IMR-90 (cell line): ENCODE measurements at regions not wholly inside any gene's neighbourhood (a gene's known extent, or its start where the extent isn't known, plus 50 kb on each side); places are given as distances from the start of the nearest gene placed in this dataset.
A peak's percentile ranks its signal among the peaks of the same experiment; 100 is the strongest.

ENCODE experiments used
- ATAC-seq: fragments of 200-7000 bp; cut with Tn5 transposase; 2 replicates; pipeline ENCODE4 v1.9.1; 2020; ENCODE audit warnings: low read depth, mild to moderate bottlenecking, moderate library complexity
- BruUV-seq: library from RNA; stranded (reverse); fragments of 400-500 nt; replicated peaks from 2 replicates; lab custom pipeline; 2021; lab: Mats Ljungman, UMichigan
- CTCF ChIA-PET: fragments of 300-600 bp; formaldehyde crosslinking; extraction: SDS; loops from one replicate; lab custom pipeline; 2021; ENCODE audit warnings: antibody characterized with exemption; lab: Yijun Ruan, JAX
- POLR2A ChIA-PET: fragments of 300-600 bp; sonication (Branson Sonifier 250); formaldehyde crosslinking; loops from one replicate; lab custom pipeline; 2022; ENCODE audit warnings: antibody characterized with exemption; ENCODE audit not compliant: unreplicated experiment; lab: Charles Lee
- DNase-seq: peaks from one replicate; pipeline ENCODE4 v3.0.0; 2013
- H2AFZ ChIP-seq: replicated peaks from 2 replicates; pipeline ENCODE3; 2013; ENCODE audit warnings: low read length, mild to moderate bottlenecking; ENCODE audit not compliant: poor library complexity
- H2AK5ac ChIP-seq: 2 replicates; pipeline ENCODE4 v1.6.1; 2013; ENCODE audit warnings: low read depth, low read length, inconsistent platforms
- H2AK9ac ChIP-seq: replicated peaks from 2 replicates; pipeline ENCODE3; 2013; ENCODE audit warnings: mild to moderate bottlenecking, low read depth, low read length, moderate library complexity; ENCODE audit not compliant: poor library complexity
- H2BK120ac ChIP-seq: 2 replicates; pipeline ENCODE4 v1.6.1; 2013; ENCODE audit warnings: low read depth, low read length, inconsistent platforms
- H2BK15ac ChIP-seq: 3 replicates; pipeline ENCODE4 v1.6.1; 2013; ENCODE audit warnings: low read depth, low read length, inconsistent platforms
- H2BK20ac ChIP-seq: 2 replicates; pipeline ENCODE4 v1.6.1; 2013; ENCODE audit warnings: low read depth, mild to moderate bottlenecking, inconsistent platforms, low read length, moderate library complexity
- H2BK5ac ChIP-seq: 2 replicates; pipeline ENCODE4 v1.6.1; 2013; ENCODE audit warnings: mild to moderate bottlenecking, low read depth, low read length, inconsistent platforms; ENCODE audit not compliant: poor library complexity, severe bottlenecking
- H3K14ac ChIP-seq: replicated peaks from 2 replicates; pipeline ENCODE4 v1.6.1; 2013; ENCODE audit warnings: low read depth, low read length, inconsistent platforms
- H3K18ac ChIP-seq: 2 replicates; pipeline ENCODE4 v1.6.1; 2013; ENCODE audit warnings: low read depth, low read length, control low read depth
- H3K23ac ChIP-seq: 2 replicates; pipeline ENCODE4 v1.6.1; 2013; ENCODE audit warnings: low read depth, low read length, inconsistent platforms
- H3K27ac ChIP-seq: 2 replicates; pipeline ENCODE4 v1.5.1; 2013; ENCODE audit warnings: mild to moderate bottlenecking, control low read depth, low read length; ENCODE audit not compliant: insufficient read depth
- H3K27me3 ChIP-seq: 2 replicates; pipeline ENCODE4 v1.6.1; 2013; ENCODE audit warnings: low read length; ENCODE audit not compliant: control insufficient read depth, insufficient read depth
- H3K36me3 ChIP-seq: 2 replicates; pipeline ENCODE4 v1.6.1; 2013; ENCODE audit warnings: low read length, mixed read lengths; ENCODE audit not compliant: control insufficient read depth, insufficient read depth
- H3K4ac ChIP-seq: 2 replicates; pipeline ENCODE4 v1.6.1; 2013; ENCODE audit warnings: low read depth, low read length, inconsistent platforms
- H3K4me1 ChIP-seq: 2 replicates; pipeline ENCODE4 v1.6.1; 2013; ENCODE audit warnings: low read length, mixed read lengths; ENCODE audit not compliant: control insufficient read depth, insufficient read depth
- H3K4me2 ChIP-seq: 2 replicates; pipeline ENCODE4 v1.6.1; 2013; ENCODE audit warnings: low read depth, mild to moderate bottlenecking, control low read depth, low read length, moderate library complexity
- H3K4me3 ChIP-seq: 2 replicates; pipeline ENCODE4 v1.5.1; 2013; ENCODE audit warnings: low read depth, mild to moderate bottlenecking, control low read depth, low read length, moderate library complexity; ENCODE audit not compliant: insufficient read depth
- H3K56ac ChIP-seq: 2 replicates; pipeline ENCODE4 v1.6.1; 2013; ENCODE audit warnings: low read length, inconsistent platforms; ENCODE audit not compliant: insufficient read depth; ENCODE audit errors: extremely low read depth
- H3K79me1 ChIP-seq, 2 experiments: 2 replicates each; pipeline ENCODE4 v1.6.1; 2013; ENCODE audit warnings: low read length in 2 of 2, inconsistent platforms in 1 of 2, low read depth in 1 of 2
- H3K9ac ChIP-seq: 2 replicates; pipeline ENCODE4 v1.6.1; 2013; ENCODE audit warnings: low read depth, low read length, control low read depth
- H3K9me1 ChIP-seq: 2 replicates; pipeline ENCODE4 v1.6.1; 2013; ENCODE audit warnings: low read length, inconsistent platforms; ENCODE audit not compliant: insufficient read depth
- H3K9me3 ChIP-seq: 2 replicates; pipeline ENCODE4 v1.6.1; 2013; ENCODE audit warnings: low read length; ENCODE audit not compliant: control insufficient read depth, insufficient read depth
- H4K20me1 ChIP-seq: 2 replicates; pipeline ENCODE4 v1.6.1; 2013; ENCODE audit warnings: low read length, inconsistent platforms; ENCODE audit not compliant: insufficient read depth
- H4K5ac ChIP-seq: 2 replicates; pipeline ENCODE4 v1.6.1; 2013; ENCODE audit warnings: mild to moderate bottlenecking, low read depth, low read length, control low read depth
- H4K8ac ChIP-seq, 2 experiments: 2 replicates each; pipeline ENCODE4 v1.6.1; 2013; ENCODE audit warnings: low read depth in 2 of 2, low read length in 2 of 2, control low read depth in 1 of 2, inconsistent platforms in 1 of 2
- H4K91ac ChIP-seq: 2 replicates; pipeline ENCODE4 v1.6.1; 2013; ENCODE audit warnings: low read depth, low read length, inconsistent platforms; ENCODE audit not compliant: insufficient read depth
- BHLHE40 ChIP-seq: fragments of 150-350 bp; IDR thresholded peaks from 2 replicates; pipeline ENCODE4 v1.6.1; 2016; ENCODE audit warnings: mild to moderate bottlenecking, low read depth, low read length
- CEBPB ChIP-seq: IDR thresholded peaks from 2 replicates; pipeline ENCODE4 v1.6.1; 2012; ENCODE audit warnings: low read depth, low read length, improper control_type of control experiment
- CHD1 ChIP-seq: IDR thresholded peaks from 2 replicates; pipeline ENCODE4 v1.6.1; 2012; ENCODE audit warnings: low read depth, low read length, improper control_type of control experiment
- FOS ChIP-seq: fragments of 150-350 bp; IDR thresholded peaks from 2 replicates; pipeline ENCODE4 v1.6.1; 2016; ENCODE audit warnings: low read depth, low read length
- MAFK ChIP-seq: IDR thresholded peaks from 2 replicates; pipeline ENCODE4 v1.6.1; 2012; ENCODE audit warnings: low read depth, low read length, improper control_type of control experiment
- MAZ ChIP-seq: IDR thresholded peaks from 2 replicates; pipeline ENCODE4 v1.6.1; 2012; ENCODE audit warnings: low read depth, mild to moderate bottlenecking, low read length, improper control_type of control experiment, moderate library complexity, borderline replicate concordance
- MXI1 ChIP-seq: IDR thresholded peaks from 2 replicates; pipeline ENCODE4 v1.6.1; 2012; ENCODE audit warnings: low read depth, mild to moderate bottlenecking, low read length, moderate library complexity, borderline replicate concordance
- POLR2A ChIP-seq: IDR thresholded peaks from 2 replicates; pipeline ENCODE4 v1.6.1; 2012; ENCODE audit warnings: mild to moderate bottlenecking, low read depth, low read length
- RAD21 ChIP-seq: IDR thresholded peaks from 2 replicates; pipeline ENCODE4 v1.6.1; 2012; ENCODE audit warnings: low read length, improper control_type of control experiment
- RCOR1 ChIP-seq: IDR thresholded peaks from 2 replicates; pipeline ENCODE4 v1.6.1; 2012; ENCODE audit warnings: mild to moderate bottlenecking, low read length, improper control_type of control experiment; ENCODE audit not compliant: insufficient replicate concordance
- RFX5 ChIP-seq: IDR thresholded peaks from 2 replicates; pipeline ENCODE4 v1.8.0; 2012; ENCODE audit warnings: low read depth, mild to moderate bottlenecking, low read length, moderate library complexity
- SMC3 ChIP-seq: fragments of 150-350 bp; IDR thresholded peaks from 2 replicates; pipeline ENCODE4 v1.6.1; 2016; ENCODE audit warnings: low read depth, mild to moderate bottlenecking, antibody characterized with exemption, low read length, moderate library complexity
- WGBS, 2 experiments: methylation state at CpG; one replicate each; pipeline versions ENCODE4 v1.1.5 to v1.1.7; 2013; ENCODE audit warnings: missing lambda C conversion rate in 2 of 2; ENCODE audit not compliant: insufficient read length in 1 of 2; ENCODE audit errors: extremely low coverage in 2 of 2; 5-methylcytosine and 5-hydroxymethylcytosine counted together
- dilution Hi-C: fragments of 300-500 bp; cut with HindIII; formaldehyde crosslinking; loops from one replicate; pipeline ENCODE4 v1.14.3; 2018; ENCODE audit warnings: low sequenced_read_pairs; ENCODE audit not compliant: unreplicated experiment
- in situ Hi-C: fragments of 300-500 bp; cut with MboI; formaldehyde crosslinking; loops from 3 replicates; pipeline ENCODE4 v1.14.3; 2019; ENCODE audit warnings: low sequenced_read_pairs, inconsistent platforms, mixed read lengths
- intact Hi-C: fragments of 100-400 bp; cut with micrococcal nuclease; formaldehyde crosslinking; loops from 2 replicates; pipeline ENCODE4 v1.10.0; 2022
- TF ChIP-seq, protein P1 (sequence below): fragments of 150-350 bp; IDR thresholded peaks from 2 replicates; pipeline ENCODE4 v1.6.1; 2017; ENCODE audit warnings: mild to moderate bottlenecking, antibody characterized with exemption, low read length, low read depth
- TF ChIP-seq, protein P2 (sequence below): fragments of 150-350 bp; IDR thresholded peaks from 2 replicates; pipeline ENCODE4 v1.6.1; 2016; ENCODE audit warnings: low read depth, mild to moderate bottlenecking, low read length, moderate library complexity, borderline replicate concordance

DNA sequence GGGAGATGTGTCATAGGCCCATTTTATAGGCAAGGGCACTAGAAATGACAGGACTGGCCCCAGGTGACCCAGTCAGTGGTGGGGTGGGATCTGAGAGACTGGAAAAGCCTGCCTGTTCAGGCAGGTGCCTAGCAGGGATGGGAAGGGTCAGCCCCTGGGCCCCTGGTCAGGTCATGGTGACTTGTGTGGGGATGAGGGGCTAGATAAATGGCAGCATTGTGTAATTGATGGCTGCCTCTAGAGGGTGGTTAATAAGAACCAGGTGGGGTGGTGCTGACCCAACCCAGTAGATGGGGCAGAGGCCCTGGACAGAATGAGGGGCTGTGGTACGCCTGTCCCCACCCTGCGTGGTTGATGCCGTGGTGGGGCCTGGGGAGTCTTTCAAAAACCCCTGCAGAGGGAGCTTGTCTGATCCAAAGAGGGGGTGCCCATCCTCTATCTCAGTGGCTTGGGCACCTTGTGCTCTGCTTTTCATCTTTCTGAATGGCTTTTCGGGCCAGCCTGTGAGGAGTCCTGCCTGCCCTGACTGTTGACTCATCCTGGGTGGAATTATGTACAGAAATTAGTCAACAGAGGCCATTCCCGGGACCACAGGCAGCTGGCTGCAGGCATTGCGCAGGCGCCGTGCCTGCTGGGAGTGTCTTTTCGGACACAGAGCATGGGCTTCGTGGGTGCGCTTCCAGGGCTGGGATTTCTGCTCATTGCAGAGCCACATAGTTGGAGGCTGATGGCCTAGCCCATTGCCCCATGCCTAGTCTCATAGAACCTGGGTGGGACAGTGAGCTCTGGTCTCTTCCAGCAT is 93.6 kb upstream of the PITX1 start:
- Histone ChIP-seq H4K8ac (peak overlapping the region; percentile 69 to 81), H3K14ac (peak overlapping the region; percentile 57), H4K91ac (peak overlapping the region; percentile 92), H3K4me3 (no peak overlapping the region), H3K4me2 (peak overlapping the region; percentile 24), H3K4ac (peak overlapping the region; percentile 90), H3K9ac (peak overlapping the region; percentile 37), H2AFZ (peak overlapping the region; percentile 87), H2BK120ac (peak overlapping the region; percentile 85), H4K5ac (peak overlapping the region; percentile 89), H3K9me3 (no peaks in the 10 kb centered on the region), H3K79me1 (peaks cover 0 to 4% of the 10 kb centered on the region in 2 experiments; a peak in 1 of 4 replicates), H3K27ac (peak overlapping the region; percentile 75), H2BK15ac (peak overlapping the region; percentile 79; the same call in 2 of the 3 replicates), H4K20me1 (no peaks in the 10 kb centered on the region), H2AK5ac (peak overlapping the region; percentile 90; the same call in 1 of the 2 replicates), H3K36me3 (no peaks in the 10 kb centered on the region), H2BK20ac (peak overlapping the region; percentile 76), H3K23ac (no peak overlapping the region), H3K56ac (no peak overlapping the region), H3K4me1 (peaks cover 30% of the 10 kb centered on the region), H2AK9ac (peak overlapping the region; percentile 90), H2BK5ac (peak overlapping the region; percentile 61), H3K18ac (peak overlapping the region; percentile 82), H3K27me3 (no peaks in the 10 kb centered on the region; the same call in 1 of the 2 replicates), H3K9me1 (peaks cover 29% of the 10 kb centered on the region)
- ATAC-seq, result peak; percentile 96
- DNase-seq, result peak; percentile 93
- no TSS peak for BruUV-seq
- in situ Hi-C loops, result no loop called here
- intact Hi-C loops, result no loop called here
- dilution Hi-C loops, result no loop called here
- 15% methylated on average over 8 of the region's 11 CpGs; no CpG with 5 or more reads in 1 of the 2 experiments for WGBS, 2 experiments
- POLR2A ChIA-PET, result interaction anchor here (0.6 kb wide), 1 partner anchor 73 kb away, joined by 5 read pairs; no protein-coding TSS in a partner anchor
- CTCF ChIA-PET, result interaction anchor here (0.5 to 0.8 kb wide), 3 partner anchors 10 to 74 kb away, joined by 3 read pairs; no protein-coding TSS in a partner anchor
- peak; percentile 84 for TF ChIP-seq CEBPB
- no peak for TF ChIP-seq MAFK
- TF ChIP-seq, protein P1, sequence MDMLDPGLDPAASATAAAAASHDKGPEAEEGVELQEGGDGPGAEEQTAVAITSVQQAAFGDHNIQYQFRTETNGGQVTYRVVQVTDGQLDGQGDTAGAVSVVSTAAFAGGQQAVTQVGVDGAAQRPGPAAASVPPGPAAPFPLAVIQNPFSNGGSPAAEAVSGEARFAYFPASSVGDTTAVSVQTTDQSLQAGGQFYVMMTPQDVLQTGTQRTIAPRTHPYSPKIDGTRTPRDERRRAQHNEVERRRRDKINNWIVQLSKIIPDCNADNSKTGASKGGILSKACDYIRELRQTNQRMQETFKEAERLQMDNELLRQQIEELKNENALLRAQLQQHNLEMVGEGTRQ, result peak; percentile 9; the same call in 1 of the 2 replicates
- TF ChIP-seq MXI1, result no peak
- no peak for TF ChIP-seq SMC3
- no peak for TF ChIP-seq RFX5
- no peak for TF ChIP-seq BHLHE40
- TF ChIP-seq CHD1, result no peak
- TF ChIP-seq RCOR1, result no peak
- no peak for TF ChIP-seq MAZ
- TF ChIP-seq RAD21, result no peak
- TF ChIP-seq POLR2A, result no peak
- TF ChIP-seq, protein P2, sequence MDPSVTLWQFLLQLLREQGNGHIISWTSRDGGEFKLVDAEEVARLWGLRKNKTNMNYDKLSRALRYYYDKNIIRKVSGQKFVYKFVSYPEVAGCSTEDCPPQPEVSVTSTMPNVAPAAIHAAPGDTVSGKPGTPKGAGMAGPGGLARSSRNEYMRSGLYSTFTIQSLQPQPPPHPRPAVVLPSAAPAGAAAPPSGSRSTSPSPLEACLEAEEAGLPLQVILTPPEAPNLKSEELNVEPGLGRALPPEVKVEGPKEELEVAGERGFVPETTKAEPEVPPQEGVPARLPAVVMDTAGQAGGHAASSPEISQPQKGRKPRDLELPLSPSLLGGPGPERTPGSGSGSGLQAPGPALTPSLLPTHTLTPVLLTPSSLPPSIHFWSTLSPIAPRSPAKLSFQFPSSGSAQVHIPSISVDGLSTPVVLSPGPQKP, result no peak
- peak; percentile 80 for TF ChIP-seq FOS
